ENCODE measurements at regions not wholly inside any gene's neighbourhood (a gene's known extent, or its start where the extent isn't known, plus 50 kb on each side); places are given as distances from the start of the nearest gene placed in this dataset.

GRCh38 chr18:27331606-27332005, 146.5 kb upstream of the CHST9 start:
- DNase-seq (ENCODE audit: extremely low spot score), result no peak
- Histone ChIP-seq H3K9me3 (no peaks in the 10 kb centered on the region), H3K27ac (replicated peaks in 1 of 4) (no peak overlapping the region), H3K36me3 (no peaks in the 10 kb centered on the region), H3K4me1 (no peaks in the 10 kb centered on the region), H3K4me3 (no peak overlapping the region), H3K27me3 (no peaks in the 10 kb centered on the region)
- 74% methylated on average over 1 of the region's 1 CpG for WGBS
- intact Hi-C loops (cut with DNase I), result no loop called here
- TF ChIP-seq, protein P1, sequence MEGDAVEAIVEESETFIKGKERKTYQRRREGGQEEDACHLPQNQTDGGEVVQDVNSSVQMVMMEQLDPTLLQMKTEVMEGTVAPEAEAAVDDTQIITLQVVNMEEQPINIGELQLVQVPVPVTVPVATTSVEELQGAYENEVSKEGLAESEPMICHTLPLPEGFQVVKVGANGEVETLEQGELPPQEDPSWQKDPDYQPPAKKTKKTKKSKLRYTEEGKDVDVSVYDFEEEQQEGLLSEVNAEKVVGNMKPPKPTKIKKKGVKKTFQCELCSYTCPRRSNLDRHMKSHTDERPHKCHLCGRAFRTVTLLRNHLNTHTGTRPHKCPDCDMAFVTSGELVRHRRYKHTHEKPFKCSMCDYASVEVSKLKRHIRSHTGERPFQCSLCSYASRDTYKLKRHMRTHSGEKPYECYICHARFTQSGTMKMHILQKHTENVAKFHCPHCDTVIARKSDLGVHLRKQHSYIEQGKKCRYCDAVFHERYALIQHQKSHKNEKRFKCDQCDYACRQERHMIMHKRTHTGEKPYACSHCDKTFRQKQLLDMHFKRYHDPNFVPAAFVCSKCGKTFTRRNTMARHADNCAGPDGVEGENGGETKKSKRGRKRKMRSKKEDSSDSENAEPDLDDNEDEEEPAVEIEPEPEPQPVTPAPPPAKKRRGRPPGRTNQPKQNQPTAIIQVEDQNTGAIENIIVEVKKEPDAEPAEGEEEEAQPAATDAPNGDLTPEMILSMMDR (IDR thresholded peaks at IDR 0.05), result no peak
- TF ChIP-seq POLR2AphosphoS5 (IDR thresholded peaks at IDR 0.05) (no peak), POLR2A (IDR thresholded peaks at IDR 0.05; ENCODE audit: low read depth) (no peak), EP300 (IDR thresholded peaks at IDR 0.05) (no peak)

DNA sequence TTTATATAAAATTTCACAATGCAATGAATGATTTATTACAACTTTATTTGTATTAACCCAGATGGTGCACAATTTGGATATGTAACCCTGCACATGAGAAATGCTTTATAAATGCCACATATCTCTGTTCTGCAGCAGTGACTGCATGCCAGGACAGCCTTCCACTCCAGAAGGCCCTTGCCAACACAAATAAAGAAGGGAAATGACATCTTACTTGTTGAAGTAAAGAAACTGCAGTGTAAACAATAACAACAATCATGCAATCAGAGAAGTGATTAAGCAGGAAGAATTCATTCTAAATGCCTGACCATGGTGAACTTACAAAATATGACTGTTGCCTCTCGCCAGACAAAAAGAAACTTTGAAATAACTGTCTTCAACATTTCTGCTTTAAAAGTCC, 129.9 kb upstream of the CHST9 start:
- DNase-seq (ENCODE audit: extremely low spot score), result no peak
- intact Hi-C loops (cut with DNase I), result no loop called here
- Histone ChIP-seq H3K27me3 (no peaks in the 10 kb centered on the region), H3K36me3 (no peaks in the 10 kb centered on the region), H3K9me3 (no peaks in the 10 kb centered on the region), H3K27ac (replicated peaks in 1 of 4) (no peak overlapping the region), H3K4me1 (peaks cover 0 to 3% (median 0%) of the 10 kb centered on the region in 4 donors), H3K4me3 (no peak overlapping the region)
- TF ChIP-seq POLR2AphosphoS5 (IDR thresholded peaks at IDR 0.05) (no peak), POLR2A (IDR thresholded peaks at IDR 0.05; ENCODE audit: low read depth) (no peak), EP300 (IDR thresholded peaks at IDR 0.05) (no peak)
- TF ChIP-seq, protein P1 (IDR thresholded peaks at IDR 0.05), result no peak
- WGBS, result 55% methylated on average over 1 of the region's 1 CpG

- intact Hi-C loops (cut with DNase I), result no loop called here
- H3K4me1 ChIP-seq, result peaks cover 0 to 3% (median 0%) of the 10 kb centered on the region in 4 donors
- no peak overlapping the region for H3K4me3 ChIP-seq
- no peak for DNase-seq (ENCODE audit: extremely low spot score)
- no peak overlapping the region for H3K27ac ChIP-seq (replicated peaks in 1 of 4)
- no peaks in the 10 kb centered on the region for H3K27me3 ChIP-seq
- 43% methylated on average over 1 of the region's 1 CpG for WGBS
- H3K9me3 ChIP-seq, result no peaks in the 10 kb centered on the region
- TF ChIP-seq EP300 (IDR thresholded peaks at IDR 0.05) (no peak), POLR2AphosphoS5 (IDR thresholded peaks at IDR 0.05) (no peak), POLR2A (IDR thresholded peaks at IDR 0.05; ENCODE audit: low read depth) (no peak)
- TF ChIP-seq, protein P1 (IDR thresholded peaks at IDR 0.05), result no peak
- no peaks in the 10 kb centered on the region for H3K36me3 ChIP-seq
Measured at GRCh38 chr18:27313678-27314077, 128.6 kb upstream of the CHST9 start.

GRCh38 chr18:27312853-27313252, 127.7 kb upstream of the CHST9 start:
- Histone ChIP-seq H3K27ac (replicated peaks in 1 of 4) (no peak overlapping the region), H3K9me3 (no peaks in the 10 kb centered on the region), H3K4me1 (peaks cover 0 to 3% (median 0%) of the 10 kb centered on the region in 4 donors), H3K4me3 (no peak overlapping the region), H3K36me3 (no peaks in the 10 kb centered on the region), H3K27me3 (no peaks in the 10 kb centered on the region)
- TF ChIP-seq POLR2A (IDR thresholded peaks at IDR 0.05; ENCODE audit: low read depth), result no peak
- TF ChIP-seq EP300 (IDR thresholded peaks at IDR 0.05), result no peak
- intact Hi-C loops (cut with DNase I), result no loop called here
- no peak for DNase-seq (ENCODE audit: extremely low spot score)
- WGBS, result 69% methylated on average over 1 of the region's 1 CpG

DNA sequence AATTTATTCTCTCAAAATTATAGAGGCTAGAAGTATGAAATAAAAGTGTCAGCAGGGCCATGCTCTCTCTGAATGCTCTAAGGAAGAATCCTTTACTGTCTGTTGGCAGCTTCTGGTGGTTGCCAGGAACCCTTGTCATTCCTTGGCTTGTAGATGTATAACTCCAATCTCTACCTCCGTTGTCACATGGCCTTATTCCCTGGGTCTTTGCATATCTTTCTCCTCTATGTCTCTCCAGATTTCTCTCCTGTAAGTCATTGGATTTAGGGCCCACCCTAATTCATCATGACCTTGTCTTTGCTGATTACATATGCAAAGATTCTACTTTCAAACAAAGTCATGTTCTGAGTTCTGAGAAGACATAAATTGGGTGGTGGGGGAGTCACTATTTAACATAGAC, 127.0 kb upstream of the CHST9 start:
- H3K27ac ChIP-seq (replicated peaks in 1 of 4), result no peak overlapping the region
- TF ChIP-seq EP300 (IDR thresholded peaks at IDR 0.05), result no peak
- TF ChIP-seq, protein P1 (IDR thresholded peaks at IDR 0.05), result no peak
- TF ChIP-seq POLR2AphosphoS5 (IDR thresholded peaks at IDR 0.05), result no peak
- TF ChIP-seq POLR2A (IDR thresholded peaks at IDR 0.05; ENCODE audit: low read depth), result no peak
- no peaks in the 10 kb centered on the region for H3K36me3 ChIP-seq
- peaks cover 0 to 3% (median 0%) of the 10 kb centered on the region in 4 donors for H3K4me1 ChIP-seq
- intact Hi-C loops (cut with DNase I), result no loop called here
- no peaks in the 10 kb centered on the region for H3K27me3 ChIP-seq
- H3K9me3 ChIP-seq, result no peaks in the 10 kb centered on the region
- no peak for DNase-seq (ENCODE audit: extremely low spot score)
- WGBS, result 65% methylated on average over 1 of the region's 1 CpG
- no peak overlapping the region for H3K4me3 ChIP-seq

All from esophagus muscularis mucosa (tissue), 4 donors.